H1 (cell line): ENCODE measurements at regions not wholly inside any gene's neighbourhood (a gene's known extent, or its start where the extent isn't known, plus 50 kb on each side); places are given as distances from the start of the nearest gene placed in this dataset.

Experiments used
- ATF3 ChIP-seq: IDR thresholded peaks from 2 replicates; pipeline ENCODE4 v1.6.1; 2011; ENCODE audit warnings: low read depth, mild to moderate bottlenecking, low read length; ENCODE audit not compliant: insufficient read depth
- POLR2AphosphoS5 ChIP-seq: IDR thresholded peaks from 2 replicates; pipeline ENCODE4 v1.6.1; 2011; ENCODE audit warnings: low read depth, low read length

- TF ChIP-seq ATF3 (no peak), POLR2AphosphoS5 (no peak)
These were observed 660.7 kb downstream of the EFNA5 start (continued) for GRCh38 chr5:107010060-107010459.
